ENCODE measurements at regions not wholly inside any gene's neighbourhood (a gene's known extent, or its start where the extent isn't known, plus 50 kb on each side); places are given as distances from the start of the nearest gene placed in this dataset.

- Histone ChIP-seq H3K4me1 (ENCODE audit: control insufficient read depth, insufficient read depth, low read length) (no peaks in the 10 kb centered on the region), H3K27me3 (ENCODE audit: control insufficient read depth, insufficient read depth) (no peaks in the 10 kb centered on the region), H3K9me3 (ENCODE audit: control insufficient read depth, low read length) (no peaks in the 10 kb centered on the region), H3K4me3 (ENCODE audit: low read length) (no peak overlapping the region), H3K27ac (ENCODE audit: low read length) (no peak overlapping the region)
- intact Hi-C loops (cut with DNase I): no loop called here
- DNase-seq (no peak), ATAC-seq (no peak)
- WGBS: 46% methylated on average over 3 of the region's 3 CpGs
These were observed 139.6 kb downstream of the IL20RB start for GRCh38 chr3:137097386-137097785.

GRCh38 chr3:137097852-137098251 is 140.1 kb downstream of the IL20RB start:
- ATAC-seq: no peak
- intact Hi-C loops (cut with DNase I): no loop called here
- H3K27ac ChIP-seq (ENCODE audit: low read length): no peak overlapping the region

GRCh38 chr3:137099364-137100219 is 141.8 kb downstream of the IL20RB start:
- 64% methylated on average over 3 of the region's 3 CpGs for WGBS
- Histone ChIP-seq H3K9me3 (ENCODE audit: control insufficient read depth, low read length) (no peaks in the 10 kb centered on the region), H3K4me1 (ENCODE audit: control insufficient read depth, insufficient read depth, low read length) (no peaks in the 10 kb centered on the region), H3K4me3 (ENCODE audit: low read length) (no peak overlapping the region), H3K27me3 (ENCODE audit: control insufficient read depth, insufficient read depth) (no peaks in the 10 kb centered on the region), H3K27ac (ENCODE audit: low read length) (no peak overlapping the region)
- DNase-seq: no peak
- intact Hi-C loops (cut with DNase I): loop anchor here in 1 of 4 donors (10.0 kb wide), 1 partner anchor 875 kb away; no protein-coding TSS in a partner anchor
- ATAC-seq: no peak

More at GRCh38 chr3:137097852-137098251, 140.1 kb downstream of the IL20RB start:
- Histone ChIP-seq H3K4me3 (ENCODE audit: low read length) (no peak overlapping the region), H3K9me3 (ENCODE audit: control insufficient read depth, low read length) (no peaks in the 10 kb centered on the region), H3K4me1 (ENCODE audit: control insufficient read depth, insufficient read depth, low read length) (no peaks in the 10 kb centered on the region), H3K27me3 (ENCODE audit: control insufficient read depth, insufficient read depth) (no peaks in the 10 kb centered on the region)
- WGBS: 78% methylated on average over 5 of the region's 5 CpGs
- no peak for DNase-seq

GRCh38 chr3:137100326-137100725 is 142.5 kb downstream of the IL20RB start:
- 98% methylated on average over 1 of the region's 1 CpG for WGBS
- Histone ChIP-seq H3K27ac (ENCODE audit: low read length) (no peak overlapping the region), H3K27me3 (ENCODE audit: control insufficient read depth, insufficient read depth) (no peaks in the 10 kb centered on the region), H3K9me3 (ENCODE audit: control insufficient read depth, low read length) (no peaks in the 10 kb centered on the region), H3K4me3 (ENCODE audit: low read length) (no peak overlapping the region), H3K4me1 (ENCODE audit: control insufficient read depth, insufficient read depth, low read length) (no peaks in the 10 kb centered on the region)
- intact Hi-C loops (cut with DNase I): loop anchor here in 1 of 4 donors (10.0 kb wide), 1 partner anchor 874 kb away; no protein-coding TSS in a partner anchor
- no peak for DNase-seq
- ATAC-seq: no peak

DNA sequence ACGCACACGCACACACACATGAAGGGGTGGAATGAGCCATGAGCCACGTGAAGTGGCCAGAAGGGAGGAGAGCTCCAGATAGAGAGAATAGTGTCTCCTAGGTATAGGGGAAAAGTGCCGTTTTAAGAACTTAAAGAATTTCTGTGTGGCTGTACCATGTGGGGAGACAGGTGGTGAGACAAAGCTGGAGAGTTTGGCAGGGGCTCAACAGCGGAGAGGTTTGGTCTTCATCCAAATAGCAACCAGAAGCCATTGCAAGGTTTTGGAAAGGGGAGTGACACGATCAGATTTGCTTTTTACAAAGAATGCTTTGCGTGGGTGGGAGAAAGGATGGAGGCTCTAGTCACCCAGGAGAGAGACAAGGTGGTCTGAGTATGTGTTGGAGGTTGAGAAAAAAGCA is 146.0 kb downstream of the IL20RB start:
- ATAC-seq (no peak), DNase-seq (no peak)
- H3K4me3 ChIP-seq (ENCODE audit: low read length): no peak overlapping the region
- H3K27me3 ChIP-seq (ENCODE audit: control insufficient read depth, insufficient read depth): peaks cover under 1% of the 10 kb centered on the region
- H3K9me3 ChIP-seq (ENCODE audit: control insufficient read depth, low read length): no peaks in the 10 kb centered on the region
- H3K4me1 ChIP-seq (ENCODE audit: control insufficient read depth, insufficient read depth, low read length): no peaks in the 10 kb centered on the region
- WGBS: 75% methylated on average over 7 of the region's 7 CpGs
- no peak overlapping the region for H3K27ac ChIP-seq (ENCODE audit: low read length)
- intact Hi-C loops (cut with DNase I): loop anchor here in 1 of 4 donors (10.0 kb wide), 1 partner anchor 871 kb away; no protein-coding TSS in a partner anchor

GRCh38 chr3:137105277-137105977 is 147.6 kb downstream of the IL20RB start:
- intact Hi-C loops (cut with DNase I): loop anchor here in 3 of 4 donors (5.0 to 10.0 kb wide), 2 partner anchors 842 to 869 kb away; no protein-coding TSS in a partner anchor
- 10% methylated on average over 10 of the region's 10 CpGs for WGBS

DNA sequence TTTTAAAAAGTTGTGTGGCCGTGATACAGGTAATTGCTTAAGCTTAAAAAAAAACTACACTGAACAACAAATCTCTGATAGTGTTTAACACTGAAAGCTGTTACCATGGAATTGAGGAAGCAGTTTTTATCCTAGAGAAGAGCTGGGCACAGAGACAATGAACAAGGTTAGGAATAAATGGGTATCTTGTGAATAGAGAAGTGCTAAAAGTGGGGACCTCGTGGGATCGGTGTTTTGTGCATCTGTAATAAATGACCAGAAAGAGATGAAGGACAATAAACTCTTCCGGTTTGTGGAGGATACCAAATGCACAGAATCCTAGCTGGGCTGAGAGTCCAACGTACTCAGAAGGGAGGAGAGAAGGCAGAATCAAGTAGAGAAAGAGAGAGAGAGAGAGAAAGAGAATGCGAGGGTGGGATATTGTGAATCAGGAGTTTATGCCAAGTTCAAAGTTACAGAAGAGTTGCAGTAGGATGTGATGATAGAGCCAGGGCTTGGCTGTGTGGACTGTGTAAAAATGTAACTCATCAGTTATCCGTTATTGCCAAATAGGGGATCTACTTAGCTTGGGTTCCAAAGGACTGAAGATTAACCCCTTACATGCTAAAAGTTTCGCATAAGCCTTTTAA is 148.9 kb downstream of the IL20RB start:
- intact Hi-C loops (cut with DNase I): loop anchor here in 3 of 4 donors (5.0 to 10.0 kb wide), 2 partner anchors 841 to 868 kb away; no protein-coding TSS in a partner anchor
- ATAC-seq: no peak
- Histone ChIP-seq H3K4me1 (ENCODE audit: control insufficient read depth, insufficient read depth, low read length) (no peaks in the 10 kb centered on the region), H3K4me3 (ENCODE audit: low read length) (no peak overlapping the region), H3K27ac (ENCODE audit: low read length) (no peak overlapping the region), H3K9me3 (ENCODE audit: control insufficient read depth, low read length) (no peaks in the 10 kb centered on the region), H3K27me3 (ENCODE audit: control insufficient read depth, insufficient read depth) (peaks cover 4% of the 10 kb centered on the region)
- WGBS: 43% methylated on average over 8 of the region's 8 CpGs
- DNase-seq: no peak

More at GRCh38 chr3:137105277-137105977, 147.6 kb downstream of the IL20RB start:
- Histone ChIP-seq H3K4me3 (ENCODE audit: low read length) (no peak overlapping the region), H3K9me3 (ENCODE audit: control insufficient read depth, low read length) (no peaks in the 10 kb centered on the region), H3K4me1 (ENCODE audit: control insufficient read depth, insufficient read depth, low read length) (no peaks in the 10 kb centered on the region), H3K27me3 (ENCODE audit: control insufficient read depth, insufficient read depth) (peaks cover 4% of the 10 kb centered on the region), H3K27ac (ENCODE audit: low read length) (no peak overlapping the region)
- no peak for DNase-seq
- peak; percentile 58 to 72 for ATAC-seq

DNA sequence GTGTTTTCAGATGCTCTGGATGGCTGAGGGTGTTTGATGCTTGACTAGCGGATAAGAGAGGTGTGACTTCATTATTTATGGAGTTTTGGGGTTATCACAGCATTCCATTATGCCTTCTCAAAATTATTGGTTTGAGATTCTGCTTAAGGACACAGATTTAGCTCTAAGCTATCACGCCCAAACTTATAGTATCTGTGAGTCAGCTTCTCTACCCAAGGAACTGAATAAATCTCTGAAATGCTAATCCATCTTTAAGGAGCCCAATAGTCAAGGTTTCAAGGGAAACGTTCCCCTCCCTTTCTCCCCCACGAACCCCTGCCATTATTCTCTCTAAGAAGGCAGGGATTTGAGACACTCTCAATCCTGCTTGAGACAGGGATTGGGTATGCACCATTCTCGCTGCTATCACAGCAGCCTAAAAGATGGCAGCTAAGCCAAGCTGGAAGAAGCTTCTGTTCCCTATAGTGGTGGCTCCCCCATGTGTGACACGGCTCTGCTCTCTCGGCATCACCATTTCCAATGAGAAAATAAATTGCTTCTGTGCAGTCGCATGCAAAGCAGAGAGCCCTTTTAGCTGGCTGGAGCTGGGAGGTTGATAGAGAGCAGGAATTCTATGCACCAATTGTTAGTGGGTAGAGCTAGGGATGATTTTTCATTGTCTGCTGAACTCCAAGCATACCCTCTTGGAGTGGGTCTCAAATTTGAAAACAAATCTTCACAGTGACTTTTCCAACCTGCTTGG is 151.1 kb downstream of the IL20RB start:
- Histone ChIP-seq H3K4me3 (ENCODE audit: low read length) (no peak overlapping the region), H3K4me1 (ENCODE audit: control insufficient read depth, insufficient read depth, low read length) (no peaks in the 10 kb centered on the region), H3K27me3 (ENCODE audit: control insufficient read depth, insufficient read depth) (peaks cover 4% of the 10 kb centered on the region), H3K9me3 (ENCODE audit: control insufficient read depth, low read length) (no peaks in the 10 kb centered on the region), H3K27ac (ENCODE audit: low read length) (no peak overlapping the region)
- WGBS: 65% methylated on average over 8 of the region's 8 CpGs
- intact Hi-C loops (cut with DNase I): loop anchor here in 3 of 4 donors (5.0 to 10.0 kb wide), 2 partner anchors 838 to 866 kb away; no protein-coding TSS in a partner anchor
- DNase-seq: no peak
- no peak for ATAC-seq

DNA sequence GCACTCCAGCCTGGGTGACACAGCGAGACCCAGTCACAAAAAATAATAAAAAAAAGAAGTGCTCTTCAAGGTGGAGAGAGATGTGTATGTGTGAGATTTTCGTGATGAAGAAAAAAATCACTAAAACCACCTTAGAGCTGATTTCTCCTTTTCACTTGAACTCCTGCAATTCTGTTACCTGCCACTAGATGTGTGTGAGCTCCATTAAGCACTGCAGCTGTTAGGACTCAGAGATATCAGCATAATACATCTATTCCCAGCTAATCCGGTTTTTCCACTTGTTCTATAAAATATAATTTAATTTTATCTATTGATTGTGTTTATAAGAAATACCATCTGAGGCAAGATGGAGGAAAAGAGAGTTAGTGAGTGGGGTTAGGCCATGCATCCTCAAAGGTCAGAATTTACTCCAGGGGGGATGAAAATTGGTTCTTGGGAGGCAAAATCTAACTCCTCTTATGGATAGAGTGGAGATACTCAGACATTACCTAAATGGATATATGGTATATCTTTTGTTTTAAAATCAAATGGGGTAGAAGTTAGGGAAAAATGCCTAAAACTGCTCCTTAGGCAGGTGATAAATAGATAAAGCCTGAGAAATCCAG is 152.7 kb downstream of the IL20RB start:
- no peaks in the 10 kb centered on the region for H3K9me3 ChIP-seq (ENCODE audit: control insufficient read depth, low read length)
- ATAC-seq (no peak), DNase-seq (no peak)
- no peaks in the 10 kb centered on the region for H3K4me1 ChIP-seq (ENCODE audit: control insufficient read depth, insufficient read depth, low read length)
- intact Hi-C loops (cut with DNase I): no loop called here
- 21% methylated on average over 3 of the region's 3 CpGs for WGBS
- no peak overlapping the region for H3K27ac ChIP-seq (ENCODE audit: low read length)
- no peak overlapping the region for H3K4me3 ChIP-seq (ENCODE audit: low read length)
- peaks cover 4% of the 10 kb centered on the region for H3K27me3 ChIP-seq (ENCODE audit: control insufficient read depth, insufficient read depth)

DNA sequence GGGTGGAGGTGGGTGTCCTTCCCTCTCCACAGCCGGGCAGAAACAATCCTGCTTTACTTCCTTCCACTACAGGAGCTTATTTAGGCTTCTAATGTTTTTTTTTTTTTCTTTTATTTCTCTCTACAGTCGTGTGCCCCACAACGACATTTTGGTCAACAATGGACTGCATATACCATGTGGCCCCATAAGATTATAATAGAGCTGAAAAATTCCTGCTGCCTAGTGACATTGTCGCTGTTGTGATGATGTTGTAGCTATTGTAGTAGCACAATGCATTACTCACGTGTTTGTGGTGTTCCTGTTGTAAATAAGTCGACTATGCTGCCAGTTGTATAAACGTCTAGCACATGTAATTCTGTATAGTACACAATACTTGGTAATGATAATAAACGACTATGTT is 153.7 kb downstream of the IL20RB start:
- H3K4me3 ChIP-seq (ENCODE audit: low read length): no peak overlapping the region
- H3K27ac ChIP-seq (ENCODE audit: low read length): no peak overlapping the region
- WGBS: 76% methylated on average over 8 of the region's 8 CpGs
- no peaks in the 10 kb centered on the region for H3K9me3 ChIP-seq (ENCODE audit: control insufficient read depth, low read length)
- DNase-seq (no peak), ATAC-seq (no peak)
- intact Hi-C loops (cut with DNase I): no loop called here
- H3K4me1 ChIP-seq (ENCODE audit: control insufficient read depth, insufficient read depth, low read length): no peaks in the 10 kb centered on the region
- peaks cover 4% of the 10 kb centered on the region for H3K27me3 ChIP-seq (ENCODE audit: control insufficient read depth, insufficient read depth)
